ENCODE measurements at regions not wholly inside any gene's neighbourhood (a gene's known extent, or its start where the extent isn't known, plus 50 kb on each side); places are given as distances from the start of the nearest gene placed in this dataset.
"Not testable (repeated sequence)": the region's sequence is repeated elsewhere in the genome, so short reads cannot be mapped to it uniquely, and the experiment has no call there.

- no peak for DNase-seq (ENCODE audit: low read depth in 2 of 3, low spot score in 1 of 3)
Observed at GRCh38 chr12:131386781-131387180, 324.1 kb upstream of the SFSWAP start.

- DNase-seq (ENCODE audit: low read depth in 2 of 3, low spot score in 1 of 3), result no peak
Observed at GRCh38 chr12:131387281-131388163, 323.4 kb upstream of the SFSWAP start.

GRCh38 chr12:131388164-131389053, 322.5 kb upstream of the SFSWAP start:
- not testable (repeated sequence) for DNase-seq (ENCODE audit: low read depth in 2 of 3, low spot score in 1 of 3)

GRCh38 chr12:131389054-131390013, 321.6 kb upstream of the SFSWAP start:
- no peak for DNase-seq (ENCODE audit: low read depth in 2 of 3, low spot score in 1 of 3)

- DNase-seq (ENCODE audit: low read depth in 2 of 3, low spot score in 1 of 3), result no peak
Observed at GRCh38 chr12:131390412-131391334, 320.2 kb upstream of the SFSWAP start.

- DNase-seq (ENCODE audit: low read depth in 2 of 3, low spot score in 1 of 3), result no peak
Observed at GRCh38 chr12:131391399-131391798, 319.5 kb upstream of the SFSWAP start.

GRCh38 chr12:131394752-131395151, 316.1 kb upstream of the SFSWAP start:
- DNase-seq (ENCODE audit: low read depth in 2 of 3, low spot score in 1 of 3), result not testable (repeated sequence)

GRCh38 chr12:131395209-131395684, 315.6 kb upstream of the SFSWAP start:
- not testable (repeated sequence) for DNase-seq (ENCODE audit: low read depth in 2 of 3, low spot score in 1 of 3)

- DNase-seq (ENCODE audit: low read depth in 2 of 3, low spot score in 1 of 3), result no peak
Observed at GRCh38 chr12:131395971-131396573, 314.8 kb upstream of the SFSWAP start.

GRCh38 chr12:131397493-131398181, 313.3 kb upstream of the SFSWAP start:
- no peak for DNase-seq (ENCODE audit: low read depth in 2 of 3, low spot score in 1 of 3)

GRCh38 chr12:131399000-131399399, 311.9 kb upstream of the SFSWAP start:
- DNase-seq (ENCODE audit: low read depth in 2 of 3, low spot score in 1 of 3), result no peak

- not testable (repeated sequence) for DNase-seq (ENCODE audit: low read depth in 2 of 3, low spot score in 1 of 3)
Observed at GRCh38 chr12:131400668-131401294, 310.1 kb upstream of the SFSWAP start.

GRCh38 chr12:131401907-131402633, 308.8 kb upstream of the SFSWAP start:
- not testable (repeated sequence) for DNase-seq (ENCODE audit: low read depth in 2 of 3, low spot score in 1 of 3)

- no peak for DNase-seq (ENCODE audit: low read depth in 2 of 3, low spot score in 1 of 3)
Observed at GRCh38 chr12:131402781-131403396, 308.0 kb upstream of the SFSWAP start.

- DNase-seq (ENCODE audit: low read depth in 2 of 3, low spot score in 1 of 3), result no peak
Observed at GRCh38 chr12:131403676-131404075, 307.2 kb upstream of the SFSWAP start.

- DNase-seq (ENCODE audit: low read depth in 2 of 3, low spot score in 1 of 3), result no peak
Observed at GRCh38 chr12:131404705-131405104, 306.2 kb upstream of the SFSWAP start.
